ENCODE measurements at regions not wholly inside any gene's neighbourhood (a gene's known extent, or its start where the extent isn't known, plus 50 kb on each side); places are given as distances from the start of the nearest gene placed in this dataset.

DNA sequence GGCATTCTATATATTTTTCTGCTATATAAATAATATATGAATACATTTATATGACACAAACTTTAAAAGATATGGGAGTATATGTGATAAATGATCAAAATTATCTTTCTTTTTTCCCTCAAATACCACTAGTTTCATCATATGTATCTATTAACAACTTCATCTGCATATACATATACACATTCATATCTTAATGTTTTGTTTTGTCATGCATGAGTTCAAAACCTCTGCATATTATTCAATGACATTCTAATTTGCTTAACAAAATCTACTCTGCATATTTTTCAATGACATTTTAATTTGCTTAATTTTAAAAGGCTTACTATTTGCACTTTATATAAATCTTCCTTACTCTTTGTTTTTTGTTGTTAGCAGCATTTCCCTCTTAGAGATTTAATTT is 276.2 kb downstream of the PIK3C3 start:
- no peak for TF ChIP-seq CTCF (IDR thresholded peaks at IDR 0.05; ENCODE audit: low read depth, low read length)
- H3K4me3 ChIP-seq (replicated peaks in 1 of 2; ENCODE audit: low read depth in 2 of 2, low read length in 2 of 2): no peak overlapping the region
- no peak for DNase-seq (ENCODE audit: low read depth in 2 of 2)

DNA sequence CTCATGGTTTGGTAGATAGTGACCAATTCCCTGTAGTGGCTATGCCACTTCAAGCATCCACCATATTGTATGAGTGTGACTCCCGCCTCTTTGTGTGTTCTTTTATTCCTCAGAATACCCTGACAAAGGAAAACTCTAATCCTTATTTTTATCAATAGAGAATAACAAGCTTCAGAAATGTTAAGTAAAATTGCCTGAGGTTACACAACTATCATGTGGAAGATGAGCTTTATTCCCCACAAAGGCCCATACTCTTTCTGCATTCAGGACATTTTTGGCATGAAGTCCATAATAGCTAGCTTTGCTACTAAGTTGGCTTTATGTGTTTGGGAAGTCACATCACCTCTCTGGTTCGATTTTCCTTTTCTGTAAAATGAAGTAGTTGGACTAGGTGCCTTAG is 276.8 kb downstream of the PIK3C3 start:
- H3K4me3 ChIP-seq (replicated peaks in 1 of 2; ENCODE audit: low read depth in 2 of 2, low read length in 2 of 2): no peak overlapping the region
- no peak for DNase-seq (ENCODE audit: low read depth in 2 of 2)
- no peak for TF ChIP-seq CTCF (IDR thresholded peaks at IDR 0.05; ENCODE audit: low read depth, low read length)

- no peak for TF ChIP-seq CTCF (IDR thresholded peaks at IDR 0.05; ENCODE audit: low read depth, low read length)
- H3K4me3 ChIP-seq (replicated peaks in 1 of 2; ENCODE audit: low read depth in 2 of 2, low read length in 2 of 2): no peak overlapping the region
- DNase-seq (ENCODE audit: low read depth in 2 of 2): no peak
Measured at GRCh38 chr18:42233908-42234307, 278.9 kb downstream of the PIK3C3 start.

DNA sequence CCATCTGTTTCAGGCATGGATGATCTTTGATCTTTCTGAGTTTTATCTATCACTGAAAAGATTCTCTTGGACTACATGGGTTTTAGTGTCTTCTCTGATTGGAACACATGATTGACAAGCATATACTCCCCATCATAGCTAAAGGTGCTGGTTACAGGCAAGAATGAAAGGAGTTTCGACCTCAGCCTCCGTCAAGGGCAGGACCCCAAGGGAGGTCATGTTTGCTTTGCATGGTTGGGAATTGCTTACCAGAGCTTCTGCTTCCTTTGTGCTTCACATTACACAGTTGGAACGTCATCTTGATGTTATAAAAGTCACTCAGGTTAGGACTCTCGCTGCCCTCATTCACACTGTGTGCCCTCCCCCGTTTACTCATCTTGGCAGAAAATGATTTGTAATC is 287.7 kb downstream of the PIK3C3 start:
- H3K4me3 ChIP-seq (replicated peaks in 1 of 2; ENCODE audit: low read depth in 2 of 2, low read length in 2 of 2): no peak overlapping the region
- no peak for TF ChIP-seq CTCF (IDR thresholded peaks at IDR 0.05; ENCODE audit: low read depth, low read length)
- no peak for DNase-seq (ENCODE audit: low read depth in 2 of 2)

DNA sequence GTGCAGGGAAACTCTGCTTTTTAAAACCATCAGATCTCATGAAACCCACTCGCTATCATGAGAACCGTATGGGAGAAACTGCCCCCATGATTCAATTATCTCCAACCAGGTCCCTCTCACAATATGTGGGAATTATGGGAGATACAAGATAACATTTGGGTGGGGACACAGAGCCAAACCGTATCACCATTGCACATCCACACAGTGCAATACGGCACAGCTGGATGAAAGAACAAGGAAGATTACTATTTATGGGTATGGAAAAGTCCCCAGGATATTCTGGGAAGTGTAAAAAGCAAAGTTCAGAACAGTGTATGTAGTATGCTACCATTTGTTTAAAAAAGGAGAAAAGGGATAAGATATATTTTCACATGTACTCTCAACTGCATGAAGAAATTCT is 290.1 kb downstream of the PIK3C3 start:
- TF ChIP-seq CTCF (IDR thresholded peaks at IDR 0.05; ENCODE audit: low read depth, low read length): no peak
- no peak overlapping the region for H3K4me3 ChIP-seq (replicated peaks in 1 of 2; ENCODE audit: low read depth in 2 of 2, low read length in 2 of 2)
- DNase-seq (ENCODE audit: low read depth in 2 of 2): no peak

GRCh38 chr18:42255908-42256765 is 301.1 kb downstream of the PIK3C3 start:
- no peak overlapping the region for H3K4me3 ChIP-seq (replicated peaks in 1 of 2; ENCODE audit: low read depth in 2 of 2, low read length in 2 of 2)
- DNase-seq (ENCODE audit: low read depth in 2 of 2): no peak
- no peak for TF ChIP-seq CTCF (IDR thresholded peaks at IDR 0.05; ENCODE audit: low read depth, low read length)
